IMR-90 (cell line): ENCODE measurements at regions not wholly inside any gene's neighbourhood (a gene's known extent, or its start where the extent isn't known, plus 50 kb on each side); places are given as distances from the start of the nearest gene placed in this dataset.

ENCODE experiments used
- ATAC-seq: fragments of 200-7000 bp; cut with Tn5 transposase; 2 replicates; pipeline ENCODE4 v1.9.1; 2020; ENCODE audit warnings: low read depth, mild to moderate bottlenecking, moderate library complexity
- BruUV-seq: library from RNA; stranded (reverse); fragments of 400-500 nt; replicated peaks from 2 replicates; lab custom pipeline; 2021; lab: Mats Ljungman, UMichigan
- CTCF ChIA-PET: fragments of 300-600 bp; formaldehyde crosslinking; extraction: SDS; loops from one replicate; lab custom pipeline; 2021; ENCODE audit warnings: antibody characterized with exemption; lab: Yijun Ruan, JAX
- POLR2A ChIA-PET: fragments of 300-600 bp; sonication (Branson Sonifier 250); formaldehyde crosslinking; loops from one replicate; lab custom pipeline; 2022; ENCODE audit warnings: antibody characterized with exemption; ENCODE audit not compliant: unreplicated experiment; lab: Charles Lee
- DNase-seq: peaks from one replicate; pipeline ENCODE4 v3.0.0; 2013
- H2AFZ ChIP-seq: replicated peaks from 2 replicates; pipeline ENCODE3; 2013; ENCODE audit warnings: low read length, mild to moderate bottlenecking; ENCODE audit not compliant: poor library complexity
- H2AK5ac ChIP-seq: 2 replicates; pipeline ENCODE4 v1.6.1; 2013; ENCODE audit warnings: low read depth, low read length, inconsistent platforms
- H2AK9ac ChIP-seq: replicated peaks from 2 replicates; pipeline ENCODE3; 2013; ENCODE audit warnings: mild to moderate bottlenecking, low read depth, low read length, moderate library complexity; ENCODE audit not compliant: poor library complexity
- H2BK120ac ChIP-seq: 2 replicates; pipeline ENCODE4 v1.6.1; 2013; ENCODE audit warnings: low read depth, low read length, inconsistent platforms
- H2BK15ac ChIP-seq: 3 replicates; pipeline ENCODE4 v1.6.1; 2013; ENCODE audit warnings: low read depth, low read length, inconsistent platforms
- H2BK20ac ChIP-seq: 2 replicates; pipeline ENCODE4 v1.6.1; 2013; ENCODE audit warnings: low read depth, mild to moderate bottlenecking, inconsistent platforms, low read length, moderate library complexity
- H2BK5ac ChIP-seq: 2 replicates; pipeline ENCODE4 v1.6.1; 2013; ENCODE audit warnings: mild to moderate bottlenecking, low read depth, low read length, inconsistent platforms; ENCODE audit not compliant: poor library complexity, severe bottlenecking
- H3K14ac ChIP-seq: replicated peaks from 2 replicates; pipeline ENCODE4 v1.6.1; 2013; ENCODE audit warnings: low read depth, low read length, inconsistent platforms
- H3K18ac ChIP-seq: 2 replicates; pipeline ENCODE4 v1.6.1; 2013; ENCODE audit warnings: low read depth, low read length, control low read depth
- H3K23ac ChIP-seq: 2 replicates; pipeline ENCODE4 v1.6.1; 2013; ENCODE audit warnings: low read depth, low read length, inconsistent platforms
- H3K27ac ChIP-seq: 2 replicates; pipeline ENCODE4 v1.5.1; 2013; ENCODE audit warnings: mild to moderate bottlenecking, control low read depth, low read length; ENCODE audit not compliant: insufficient read depth
- H3K27me3 ChIP-seq: 2 replicates; pipeline ENCODE4 v1.6.1; 2013; ENCODE audit warnings: low read length; ENCODE audit not compliant: control insufficient read depth, insufficient read depth
- H3K36me3 ChIP-seq: 2 replicates; pipeline ENCODE4 v1.6.1; 2013; ENCODE audit warnings: low read length, mixed read lengths; ENCODE audit not compliant: control insufficient read depth, insufficient read depth
- H3K4ac ChIP-seq: 2 replicates; pipeline ENCODE4 v1.6.1; 2013; ENCODE audit warnings: low read depth, low read length, inconsistent platforms
- H3K4me1 ChIP-seq: 2 replicates; pipeline ENCODE4 v1.6.1; 2013; ENCODE audit warnings: low read length, mixed read lengths; ENCODE audit not compliant: control insufficient read depth, insufficient read depth
- H3K4me2 ChIP-seq: 2 replicates; pipeline ENCODE4 v1.6.1; 2013; ENCODE audit warnings: low read depth, mild to moderate bottlenecking, control low read depth, low read length, moderate library complexity
- H3K4me3 ChIP-seq: 2 replicates; pipeline ENCODE4 v1.5.1; 2013; ENCODE audit warnings: low read depth, mild to moderate bottlenecking, control low read depth, low read length, moderate library complexity; ENCODE audit not compliant: insufficient read depth
- H3K56ac ChIP-seq: 2 replicates; pipeline ENCODE4 v1.6.1; 2013; ENCODE audit warnings: low read length, inconsistent platforms; ENCODE audit not compliant: insufficient read depth; ENCODE audit errors: extremely low read depth
- H3K79me1 ChIP-seq, 2 experiments: 2 replicates each; pipeline ENCODE4 v1.6.1; 2013; ENCODE audit warnings: low read length in 2 of 2, inconsistent platforms in 1 of 2, low read depth in 1 of 2
- H3K9ac ChIP-seq: 2 replicates; pipeline ENCODE4 v1.6.1; 2013; ENCODE audit warnings: low read depth, low read length, control low read depth
- H3K9me1 ChIP-seq: 2 replicates; pipeline ENCODE4 v1.6.1; 2013; ENCODE audit warnings: low read length, inconsistent platforms; ENCODE audit not compliant: insufficient read depth
- H3K9me3 ChIP-seq: 2 replicates; pipeline ENCODE4 v1.6.1; 2013; ENCODE audit warnings: low read length; ENCODE audit not compliant: control insufficient read depth, insufficient read depth
- H4K20me1 ChIP-seq: 2 replicates; pipeline ENCODE4 v1.6.1; 2013; ENCODE audit warnings: low read length, inconsistent platforms; ENCODE audit not compliant: insufficient read depth
- H4K5ac ChIP-seq: 2 replicates; pipeline ENCODE4 v1.6.1; 2013; ENCODE audit warnings: mild to moderate bottlenecking, low read depth, low read length, control low read depth
- H4K8ac ChIP-seq, 2 experiments: 2 replicates each; pipeline ENCODE4 v1.6.1; 2013; ENCODE audit warnings: low read depth in 2 of 2, low read length in 2 of 2, control low read depth in 1 of 2, inconsistent platforms in 1 of 2
- H4K91ac ChIP-seq: 2 replicates; pipeline ENCODE4 v1.6.1; 2013; ENCODE audit warnings: low read depth, low read length, inconsistent platforms; ENCODE audit not compliant: insufficient read depth
- BHLHE40 ChIP-seq: fragments of 150-350 bp; IDR thresholded peaks from 2 replicates; pipeline ENCODE4 v1.6.1; 2016; ENCODE audit warnings: mild to moderate bottlenecking, low read depth, low read length
- CEBPB ChIP-seq: IDR thresholded peaks from 2 replicates; pipeline ENCODE4 v1.6.1; 2012; ENCODE audit warnings: low read depth, low read length, improper control_type of control experiment
- CHD1 ChIP-seq: IDR thresholded peaks from 2 replicates; pipeline ENCODE4 v1.6.1; 2012; ENCODE audit warnings: low read depth, low read length, improper control_type of control experiment
- FOS ChIP-seq: fragments of 150-350 bp; IDR thresholded peaks from 2 replicates; pipeline ENCODE4 v1.6.1; 2016; ENCODE audit warnings: low read depth, low read length
- MAFK ChIP-seq: IDR thresholded peaks from 2 replicates; pipeline ENCODE4 v1.6.1; 2012; ENCODE audit warnings: low read depth, low read length, improper control_type of control experiment
- MAZ ChIP-seq: IDR thresholded peaks from 2 replicates; pipeline ENCODE4 v1.6.1; 2012; ENCODE audit warnings: low read depth, mild to moderate bottlenecking, low read length, improper control_type of control experiment, moderate library complexity, borderline replicate concordance
- MXI1 ChIP-seq: IDR thresholded peaks from 2 replicates; pipeline ENCODE4 v1.6.1; 2012; ENCODE audit warnings: low read depth, mild to moderate bottlenecking, low read length, moderate library complexity, borderline replicate concordance
- NFE2L2 ChIP-seq: fragments of 150-350 bp; IDR thresholded peaks from 2 replicates; pipeline ENCODE4 v1.6.1; 2016; ENCODE audit warnings: low read depth, mild to moderate bottlenecking, low read length
- POLR2A ChIP-seq: IDR thresholded peaks from 2 replicates; pipeline ENCODE4 v1.6.1; 2012; ENCODE audit warnings: mild to moderate bottlenecking, low read depth, low read length
- RAD21 ChIP-seq: IDR thresholded peaks from 2 replicates; pipeline ENCODE4 v1.6.1; 2012; ENCODE audit warnings: low read length, improper control_type of control experiment
- RCOR1 ChIP-seq: IDR thresholded peaks from 2 replicates; pipeline ENCODE4 v1.6.1; 2012; ENCODE audit warnings: mild to moderate bottlenecking, low read length, improper control_type of control experiment; ENCODE audit not compliant: insufficient replicate concordance
- RFX5 ChIP-seq: IDR thresholded peaks from 2 replicates; pipeline ENCODE4 v1.8.0; 2012; ENCODE audit warnings: low read depth, mild to moderate bottlenecking, low read length, moderate library complexity
- SMC3 ChIP-seq: fragments of 150-350 bp; IDR thresholded peaks from 2 replicates; pipeline ENCODE4 v1.6.1; 2016; ENCODE audit warnings: low read depth, mild to moderate bottlenecking, antibody characterized with exemption, low read length, moderate library complexity
- WGBS, 2 experiments: methylation state at CpG; one replicate each; pipeline versions ENCODE4 v1.1.5 to v1.1.7; 2013; ENCODE audit warnings: missing lambda C conversion rate in 2 of 2; ENCODE audit not compliant: insufficient read length in 1 of 2; ENCODE audit errors: extremely low coverage in 2 of 2; 5-methylcytosine and 5-hydroxymethylcytosine counted together
- dilution Hi-C: fragments of 300-500 bp; cut with HindIII; formaldehyde crosslinking; loops from one replicate; pipeline ENCODE4 v1.14.3; 2018; ENCODE audit warnings: low sequenced_read_pairs; ENCODE audit not compliant: unreplicated experiment
- in situ Hi-C: fragments of 300-500 bp; cut with MboI; formaldehyde crosslinking; loops from 3 replicates; pipeline ENCODE4 v1.14.3; 2019; ENCODE audit warnings: low sequenced_read_pairs, inconsistent platforms, mixed read lengths
- intact Hi-C: fragments of 100-400 bp; cut with micrococcal nuclease; formaldehyde crosslinking; loops from 2 replicates; pipeline ENCODE4 v1.10.0; 2022
- TF ChIP-seq, protein P1 (sequence below): fragments of 150-350 bp; IDR thresholded peaks from 2 replicates; pipeline ENCODE4 v1.6.1; 2016; ENCODE audit warnings: low read depth, mild to moderate bottlenecking, low read length, moderate library complexity, borderline replicate concordance
- TF ChIP-seq, protein P2 (sequence below): fragments of 150-350 bp; IDR thresholded peaks from 2 replicates; pipeline ENCODE4 v1.6.1; 2017; ENCODE audit warnings: mild to moderate bottlenecking, antibody characterized with exemption, low read length, low read depth
- TF ChIP-seq, protein P3 (sequence below): conservative IDR thresholded peaks from 2 replicates; pipeline ENCODE4 v1.5.1; 2012; ENCODE audit warnings: mild to moderate bottlenecking, low read depth, low read length, improper control_type of control experiment

DNA sequence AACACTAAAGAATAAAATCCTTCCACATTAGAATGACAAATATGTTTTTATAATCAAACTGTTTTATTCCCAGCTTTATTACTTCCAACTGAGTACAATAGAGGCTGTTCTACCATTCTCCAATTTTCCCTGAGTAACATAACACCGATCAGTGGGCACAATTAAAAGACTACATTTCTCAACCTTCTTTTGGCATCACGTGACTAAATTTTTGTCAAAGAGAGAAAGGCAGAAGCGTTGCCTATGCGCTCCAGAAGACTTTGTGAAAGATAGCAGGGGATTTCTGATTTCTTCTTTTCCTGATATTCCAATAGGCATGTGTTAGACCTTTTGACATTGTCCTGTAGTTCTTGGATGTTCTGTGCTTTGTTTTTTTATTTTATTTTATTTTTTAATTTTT lies 1705.6 kb upstream of the PCDH7 start:
- Histone ChIP-seq H3K4me3 (no peak overlapping the region), H2BK15ac (no peak overlapping the region), H3K4ac (no peak overlapping the region), H3K4me2 (no peak overlapping the region), H3K56ac (no peak overlapping the region), H4K91ac (no peak overlapping the region), H3K9ac (no peak overlapping the region), H3K23ac (no peak overlapping the region), H3K18ac (no peak overlapping the region), H2AK9ac (no peak overlapping the region), H3K27me3 (no peaks in the 10 kb centered on the region), H3K36me3 (no peaks in the 10 kb centered on the region), H2BK20ac (no peak overlapping the region), H3K9me3 (no peaks in the 10 kb centered on the region), H3K4me1 (no peaks in the 10 kb centered on the region), H4K20me1 (no peaks in the 10 kb centered on the region), H2AFZ (no peak overlapping the region), H2BK5ac (no peak overlapping the region), H4K8ac (no peak overlapping the region), H4K5ac (no peak overlapping the region), H2AK5ac (no peak overlapping the region), H2BK120ac (no peak overlapping the region), H3K14ac (no peak overlapping the region), H3K79me1 (no peaks in the 10 kb centered on the region), H3K9me1 (peaks cover 2% of the 10 kb centered on the region; the same call in 1 of the 2 replicates), H3K27ac (no peak overlapping the region)
- BruUV-seq, result no TSS peak
- in situ Hi-C loops (no loop called here), intact Hi-C loops (no loop called here), dilution Hi-C loops (no loop called here)
- ATAC-seq (no peak), DNase-seq (no peak)
- TF ChIP-seq BHLHE40 (no peak), FOS (no peak), RAD21 (no peak), MAFK (no peak), POLR2A (no peak), MAZ (no peak), NFE2L2 (no peak), RCOR1 (no peak), CHD1 (no peak), MXI1 (no peak), CEBPB (no peak), RFX5 (no peak), SMC3 (no peak)
- TF ChIP-seq, protein P1, sequence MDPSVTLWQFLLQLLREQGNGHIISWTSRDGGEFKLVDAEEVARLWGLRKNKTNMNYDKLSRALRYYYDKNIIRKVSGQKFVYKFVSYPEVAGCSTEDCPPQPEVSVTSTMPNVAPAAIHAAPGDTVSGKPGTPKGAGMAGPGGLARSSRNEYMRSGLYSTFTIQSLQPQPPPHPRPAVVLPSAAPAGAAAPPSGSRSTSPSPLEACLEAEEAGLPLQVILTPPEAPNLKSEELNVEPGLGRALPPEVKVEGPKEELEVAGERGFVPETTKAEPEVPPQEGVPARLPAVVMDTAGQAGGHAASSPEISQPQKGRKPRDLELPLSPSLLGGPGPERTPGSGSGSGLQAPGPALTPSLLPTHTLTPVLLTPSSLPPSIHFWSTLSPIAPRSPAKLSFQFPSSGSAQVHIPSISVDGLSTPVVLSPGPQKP, result no peak
- TF ChIP-seq, protein P2, sequence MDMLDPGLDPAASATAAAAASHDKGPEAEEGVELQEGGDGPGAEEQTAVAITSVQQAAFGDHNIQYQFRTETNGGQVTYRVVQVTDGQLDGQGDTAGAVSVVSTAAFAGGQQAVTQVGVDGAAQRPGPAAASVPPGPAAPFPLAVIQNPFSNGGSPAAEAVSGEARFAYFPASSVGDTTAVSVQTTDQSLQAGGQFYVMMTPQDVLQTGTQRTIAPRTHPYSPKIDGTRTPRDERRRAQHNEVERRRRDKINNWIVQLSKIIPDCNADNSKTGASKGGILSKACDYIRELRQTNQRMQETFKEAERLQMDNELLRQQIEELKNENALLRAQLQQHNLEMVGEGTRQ, result no peak
- TF ChIP-seq, protein P3, sequence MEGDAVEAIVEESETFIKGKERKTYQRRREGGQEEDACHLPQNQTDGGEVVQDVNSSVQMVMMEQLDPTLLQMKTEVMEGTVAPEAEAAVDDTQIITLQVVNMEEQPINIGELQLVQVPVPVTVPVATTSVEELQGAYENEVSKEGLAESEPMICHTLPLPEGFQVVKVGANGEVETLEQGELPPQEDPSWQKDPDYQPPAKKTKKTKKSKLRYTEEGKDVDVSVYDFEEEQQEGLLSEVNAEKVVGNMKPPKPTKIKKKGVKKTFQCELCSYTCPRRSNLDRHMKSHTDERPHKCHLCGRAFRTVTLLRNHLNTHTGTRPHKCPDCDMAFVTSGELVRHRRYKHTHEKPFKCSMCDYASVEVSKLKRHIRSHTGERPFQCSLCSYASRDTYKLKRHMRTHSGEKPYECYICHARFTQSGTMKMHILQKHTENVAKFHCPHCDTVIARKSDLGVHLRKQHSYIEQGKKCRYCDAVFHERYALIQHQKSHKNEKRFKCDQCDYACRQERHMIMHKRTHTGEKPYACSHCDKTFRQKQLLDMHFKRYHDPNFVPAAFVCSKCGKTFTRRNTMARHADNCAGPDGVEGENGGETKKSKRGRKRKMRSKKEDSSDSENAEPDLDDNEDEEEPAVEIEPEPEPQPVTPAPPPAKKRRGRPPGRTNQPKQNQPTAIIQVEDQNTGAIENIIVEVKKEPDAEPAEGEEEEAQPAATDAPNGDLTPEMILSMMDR, result no peak
- CTCF ChIA-PET, result no interaction called here
- no CpG with 5 or more reads among the region's 4 CpGs for WGBS, 2 experiments
- POLR2A ChIA-PET, result no interaction called here
